Neural crest cell (in vitro differentiated cells): ENCODE measurements at regions not wholly inside any gene's neighbourhood (a gene's known extent, or its start where the extent isn't known, plus 50 kb on each side); places are given as distances from the start of the nearest gene placed in this dataset.

Experiments
- DNase-seq: peaks from one replicate; pipeline ENCODE4 v3.0.0; 2021; ENCODE audit warnings: low read depth, mixed read lengths, low spot score
- H3K27ac Mint-ChIP-seq: one replicate; pipeline ENCODE4 v1.8.0; 2021; ENCODE audit warnings: mild to moderate bottlenecking, mixed read lengths; ENCODE audit not compliant: unreplicated experiment
- H3K27me3 Mint-ChIP-seq: 2 replicates; pipeline ENCODE4 v1.8.0; 2021; ENCODE audit warnings: low read depth, mild to moderate bottlenecking, mixed read lengths
- H3K36me3 Mint-ChIP-seq: 2 replicates; pipeline ENCODE4 v1.8.0; 2021; ENCODE audit warnings: low read depth, mild to moderate bottlenecking, mixed read lengths
- H3K4me1 Mint-ChIP-seq: 2 replicates; pipeline ENCODE4 v1.8.0; 2021; ENCODE audit warnings: mixed read lengths
- H3K4me3 Mint-ChIP-seq: one replicate; pipeline ENCODE4 v1.8.0; 2021; ENCODE audit warnings: mild to moderate bottlenecking, mixed read lengths
- H3K9me3 Mint-ChIP-seq: 2 replicates; pipeline ENCODE4 v1.8.0; 2021; ENCODE audit warnings: mixed read lengths
- CTCF ChIP-seq: fragments of 200-600 bp; sonication (generic); conservative IDR thresholded peaks from 2 replicates; pipeline ENCODE4 v1.5.0; 2021; ENCODE audit warnings: antibody characterized with exemption, mild to moderate bottlenecking

GRCh38 chr18:10234281-10234680 lies 220.2 kb upstream of the APCDD1 start:
- Mint-ChIP-seq H3K27me3 (no peaks in the 10 kb centered on the region), H3K4me3 (no peak overlapping the region), H3K4me1 (peaks cover 3% of the 10 kb centered on the region), H3K36me3 (no peaks in the 10 kb centered on the region), H3K27ac (no peak overlapping the region), H3K9me3 (peaks cover 4% of the 10 kb centered on the region)
- DNase-seq = no peak
- TF ChIP-seq CTCF = no peak

- H3K36me3 Mint-ChIP-seq = no peaks in the 10 kb centered on the region
- no peak overlapping the region for H3K4me3 Mint-ChIP-seq
- no peaks in the 10 kb centered on the region for H3K27me3 Mint-ChIP-seq
- H3K27ac Mint-ChIP-seq = no peak overlapping the region
- DNase-seq = no peak
- H3K9me3 Mint-ChIP-seq = peaks cover 4% of the 10 kb centered on the region
- TF ChIP-seq CTCF = no peak
- peaks cover 3% of the 10 kb centered on the region for H3K4me1 Mint-ChIP-seq
Observed at GRCh38 chr18:10234912-10235660, 219.3 kb upstream of the APCDD1 start.

GRCh38 chr18:10235661-10235952 lies 218.8 kb upstream of the APCDD1 start:
- Mint-ChIP-seq H3K9me3 (peaks cover 4% of the 10 kb centered on the region), H3K27ac (no peak overlapping the region), H3K4me3 (no peak overlapping the region)

GRCh38 chr18:10239103-10239502 lies 215.3 kb upstream of the APCDD1 start:
- H3K27ac Mint-ChIP-seq = no peak overlapping the region
- no peaks in the 10 kb centered on the region for H3K9me3 Mint-ChIP-seq
- no peak for TF ChIP-seq CTCF

More at GRCh38 chr18:10235661-10235952, 218.8 kb upstream of the APCDD1 start:
- DNase-seq = no peak
- no peaks in the 10 kb centered on the region for H3K27me3 Mint-ChIP-seq
- H3K4me1 Mint-ChIP-seq = peaks cover 3% of the 10 kb centered on the region
- no peaks in the 10 kb centered on the region for H3K36me3 Mint-ChIP-seq
- no peak for TF ChIP-seq CTCF

GRCh38 chr18:10239991-10240634 lies 214.3 kb upstream of the APCDD1 start:
- Mint-ChIP-seq H3K4me3 (no peak overlapping the region), H3K4me1 (peaks cover 10% of the 10 kb centered on the region), H3K27ac (no peak overlapping the region), H3K27me3 (no peaks in the 10 kb centered on the region), H3K36me3 (no peaks in the 10 kb centered on the region), H3K9me3 (no peaks in the 10 kb centered on the region)
- no peak for DNase-seq
- TF ChIP-seq CTCF = no peak

More at GRCh38 chr18:10239103-10239502, 215.3 kb upstream of the APCDD1 start:
- H3K4me3 Mint-ChIP-seq = no peak overlapping the region
- DNase-seq = no peak
- H3K27me3 Mint-ChIP-seq = no peaks in the 10 kb centered on the region
- peaks cover 12% of the 10 kb centered on the region for H3K4me1 Mint-ChIP-seq
- no peaks in the 10 kb centered on the region for H3K36me3 Mint-ChIP-seq
